Muscle layer of colon (tissue), 2 donors: ENCODE measurements at regions not wholly inside any gene's neighbourhood (a gene's known extent, or its start where the extent isn't known, plus 50 kb on each side); places are given as distances from the start of the nearest gene placed in this dataset.

Experiments used
- H3K27ac ChIP-seq: one replicate; pipeline ENCODE4 v1.7.0; 2013; ENCODE audit warnings: low read depth, mild to moderate bottlenecking, low read length, moderate library complexity
- H3K27me3 ChIP-seq, 2 donors: one replicate each; pipeline ENCODE4 v1.7.0; 2013; ENCODE audit warnings: low read length in 2 of 2, mild to moderate bottlenecking in 2 of 2; ENCODE audit not compliant: insufficient read depth in 2 of 2, control insufficient read depth in 1 of 2
- H3K36me3 ChIP-seq: one replicate; pipeline ENCODE4 v1.7.0; 2013; ENCODE audit warnings: mild to moderate bottlenecking, low read length; ENCODE audit not compliant: insufficient read depth
- H3K4me1 ChIP-seq: one replicate; pipeline ENCODE4 v1.7.0; 2013; ENCODE audit warnings: mild to moderate bottlenecking, low read length; ENCODE audit not compliant: insufficient read depth
- H3K4me3 ChIP-seq, 2 donors: one replicate each; pipeline ENCODE4 v1.7.0; 2013; ENCODE audit warnings: low read length in 2 of 2, low read depth in 1 of 2, mild to moderate bottlenecking in 1 of 2, moderate library complexity in 1 of 2
- H3K9ac ChIP-seq: one replicate; pipeline ENCODE4 v1.7.0; 2013; ENCODE audit warnings: low read length
- H3K9me3 ChIP-seq: one replicate; pipeline ENCODE4 v1.7.0; 2013; ENCODE audit warnings: mild to moderate bottlenecking, low read length
- donor health status: abdominal sarcoma.
- donor health status: Adenocarcinoma of cecum.

DNA sequence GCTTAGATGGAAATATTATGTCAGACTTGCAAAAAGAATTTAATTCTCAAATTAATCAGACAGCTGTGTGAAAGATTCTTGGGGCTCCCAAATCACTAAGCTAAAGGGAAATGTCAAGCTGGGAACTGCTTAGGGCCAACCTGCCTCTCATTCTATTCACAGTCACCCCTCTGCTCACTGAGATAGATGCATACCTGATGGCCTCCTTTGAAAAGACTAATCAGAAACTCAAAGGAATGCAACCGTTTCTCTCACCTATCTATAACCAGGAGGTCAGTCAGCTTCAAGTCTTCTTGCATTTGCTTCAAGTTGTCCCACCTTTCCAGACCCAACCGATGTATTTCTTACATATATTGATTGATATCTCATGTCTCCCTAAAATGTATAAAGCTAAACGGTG lies 882.7 kb downstream of the CENPC start:
- Histone ChIP-seq H3K9me3 (no peaks in the 10 kb centered on the region), H3K36me3 (no peaks in the 10 kb centered on the region), H3K4me1 (no peaks in the 10 kb centered on the region), H3K27me3 (no peaks in the 10 kb centered on the region), H3K27ac (no peak overlapping the region), H3K4me3 (no peak overlapping the region), H3K9ac (no peak overlapping the region)

DNA sequence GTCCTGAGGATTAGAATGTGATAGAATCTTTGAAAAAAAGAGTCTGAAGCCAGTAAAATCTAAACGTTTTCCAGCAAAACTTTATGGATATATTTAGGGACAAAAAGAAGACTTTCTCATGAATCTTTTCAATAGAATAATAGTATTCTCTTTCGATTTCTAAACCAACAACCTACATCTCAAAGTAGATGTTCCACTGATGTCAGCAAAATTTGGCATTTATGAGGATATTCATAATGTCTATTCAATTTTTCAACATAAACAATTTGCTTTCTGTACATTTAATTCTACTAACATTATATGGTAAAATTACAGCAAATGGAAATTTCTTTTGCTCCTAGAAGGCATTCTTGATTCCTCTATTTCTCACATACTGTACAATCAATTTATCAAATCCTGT lies 886.5 kb downstream of the CENPC start:
- no peak overlapping the region for H3K9ac ChIP-seq
- H3K27ac ChIP-seq, result no peak overlapping the region
- no peaks in the 10 kb centered on the region for H3K4me1 ChIP-seq
- H3K9me3 ChIP-seq, result no peaks in the 10 kb centered on the region
- H3K36me3 ChIP-seq, result no peaks in the 10 kb centered on the region
- H3K27me3 ChIP-seq, result no peaks in the 10 kb centered on the region
- H3K4me3 ChIP-seq, result no peak overlapping the region

DNA sequence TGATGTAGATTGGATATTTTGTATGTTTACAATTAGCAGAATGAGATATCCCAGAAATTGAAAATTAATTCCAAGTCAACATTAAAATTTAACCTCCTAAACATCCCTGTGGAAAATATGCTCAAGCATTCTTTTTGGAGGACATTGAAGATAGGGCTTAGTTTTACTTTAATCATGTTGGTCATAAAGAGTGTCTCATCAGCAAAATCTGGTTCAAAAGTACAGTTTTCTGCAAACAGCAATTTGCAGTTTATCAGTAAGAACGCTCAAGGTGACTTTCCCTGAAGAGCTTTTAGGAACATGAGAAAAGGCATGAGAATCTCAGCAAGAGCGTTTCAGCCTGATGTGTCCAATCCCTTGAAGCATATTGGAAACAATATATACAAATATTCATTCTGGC lies 889.8 kb downstream of the CENPC start:
- no peaks in the 10 kb centered on the region for H3K9me3 ChIP-seq
- H3K4me3 ChIP-seq, result no peak overlapping the region
- H3K27ac ChIP-seq, result no peak overlapping the region
- no peak overlapping the region for H3K9ac ChIP-seq
- no peaks in the 10 kb centered on the region for H3K4me1 ChIP-seq
- H3K36me3 ChIP-seq, result no peaks in the 10 kb centered on the region
- H3K27me3 ChIP-seq, result no peaks in the 10 kb centered on the region

DNA sequence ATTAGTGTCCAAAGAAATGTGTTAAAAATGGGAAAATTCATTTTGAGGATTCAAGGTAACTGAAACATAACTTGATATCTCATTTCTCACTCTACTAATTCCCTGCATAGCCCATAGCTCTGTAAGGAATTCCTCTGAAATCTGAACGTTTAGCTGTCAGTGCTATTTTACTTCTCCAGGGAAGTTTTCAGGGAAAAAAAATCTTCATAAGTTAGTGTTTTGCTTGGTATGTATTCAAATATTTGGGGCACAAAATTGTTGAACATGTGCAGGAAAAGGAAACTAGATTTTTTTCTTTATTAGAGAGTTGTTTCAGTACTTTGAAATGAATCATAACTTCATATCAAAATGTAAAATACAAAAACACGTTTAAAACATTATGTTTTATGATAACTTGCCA lies 891.4 kb downstream of the CENPC start:
- no peak overlapping the region for H3K9ac ChIP-seq
- no peaks in the 10 kb centered on the region for H3K36me3 ChIP-seq
- no peak overlapping the region for H3K27ac ChIP-seq
- no peak overlapping the region for H3K4me3 ChIP-seq
- H3K9me3 ChIP-seq, result no peaks in the 10 kb centered on the region
- no peaks in the 10 kb centered on the region for H3K27me3 ChIP-seq
- H3K4me1 ChIP-seq, result no peaks in the 10 kb centered on the region

DNA sequence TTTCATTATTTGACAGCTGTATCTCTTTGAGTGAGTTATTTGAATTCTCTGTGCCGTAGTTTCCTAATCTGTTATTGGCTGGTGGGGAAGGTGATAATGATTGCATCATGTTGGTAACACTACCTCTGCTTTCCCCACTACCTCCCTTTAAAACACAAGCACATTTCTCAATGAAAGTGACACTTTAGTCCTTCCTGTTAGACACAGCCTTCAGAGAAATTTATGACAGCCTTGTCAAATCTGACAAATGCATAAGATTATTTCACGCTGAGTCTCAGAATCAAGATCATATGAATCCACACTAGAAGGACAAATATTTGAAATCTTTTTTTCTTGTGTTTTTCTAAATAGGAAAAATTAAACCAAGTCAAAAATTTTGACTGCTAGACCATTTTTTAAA lies 896.1 kb downstream of the CENPC start:
- Histone ChIP-seq H3K27ac (no peak overlapping the region), H3K4me3 (no peak overlapping the region), H3K9me3 (no peaks in the 10 kb centered on the region), H3K36me3 (no peaks in the 10 kb centered on the region), H3K4me1 (no peaks in the 10 kb centered on the region), H3K9ac (no peak overlapping the region), H3K27me3 (no peaks in the 10 kb centered on the region)

DNA sequence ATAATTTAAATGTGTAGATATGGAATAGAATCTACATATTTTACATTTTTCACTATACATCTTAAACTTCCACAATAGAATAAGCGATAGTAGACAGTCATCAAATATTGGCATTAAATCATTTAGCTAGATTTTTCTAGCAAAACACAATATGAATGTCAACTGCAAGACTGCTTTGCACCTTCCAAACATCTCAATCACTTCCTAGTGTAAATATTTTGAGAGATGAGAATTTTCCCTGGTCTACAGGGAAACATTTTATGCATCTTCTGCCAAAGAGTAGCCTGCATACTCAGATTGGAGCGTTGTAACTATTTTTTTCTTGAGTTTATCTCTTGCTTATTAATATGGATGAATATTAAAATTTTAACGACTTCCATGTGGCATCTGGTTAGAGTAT lies 897.4 kb downstream of the CENPC start:
- no peak overlapping the region for H3K4me3 ChIP-seq
- H3K36me3 ChIP-seq, result no peaks in the 10 kb centered on the region
- H3K27ac ChIP-seq, result no peak overlapping the region
- H3K4me1 ChIP-seq, result no peaks in the 10 kb centered on the region
- H3K9ac ChIP-seq, result no peak overlapping the region
- no peaks in the 10 kb centered on the region for H3K9me3 ChIP-seq
- no peaks in the 10 kb centered on the region for H3K27me3 ChIP-seq

DNA sequence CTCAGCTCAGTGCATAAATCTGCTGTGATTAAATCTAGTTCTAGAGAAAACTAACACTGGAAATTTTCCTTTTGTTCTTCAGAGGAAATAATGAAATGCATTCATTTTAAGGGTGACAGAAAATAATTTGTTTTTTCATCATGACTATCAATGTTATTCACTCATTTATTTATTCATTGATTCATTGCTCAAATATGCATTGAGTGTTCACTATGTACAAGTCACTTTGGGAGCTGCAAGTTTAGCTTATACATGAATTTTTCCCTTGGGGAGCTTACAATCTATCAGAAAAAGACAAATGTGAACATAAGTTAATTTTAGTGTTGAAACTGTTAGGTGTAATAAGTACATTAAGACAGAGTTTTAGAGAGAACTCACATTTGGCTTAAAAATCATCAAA lies 897.8 kb downstream of the CENPC start:
- Histone ChIP-seq H3K9me3 (no peaks in the 10 kb centered on the region), H3K9ac (no peak overlapping the region), H3K4me3 (no peak overlapping the region), H3K36me3 (no peaks in the 10 kb centered on the region), H3K27me3 (no peaks in the 10 kb centered on the region), H3K4me1 (no peaks in the 10 kb centered on the region), H3K27ac (no peak overlapping the region)

DNA sequence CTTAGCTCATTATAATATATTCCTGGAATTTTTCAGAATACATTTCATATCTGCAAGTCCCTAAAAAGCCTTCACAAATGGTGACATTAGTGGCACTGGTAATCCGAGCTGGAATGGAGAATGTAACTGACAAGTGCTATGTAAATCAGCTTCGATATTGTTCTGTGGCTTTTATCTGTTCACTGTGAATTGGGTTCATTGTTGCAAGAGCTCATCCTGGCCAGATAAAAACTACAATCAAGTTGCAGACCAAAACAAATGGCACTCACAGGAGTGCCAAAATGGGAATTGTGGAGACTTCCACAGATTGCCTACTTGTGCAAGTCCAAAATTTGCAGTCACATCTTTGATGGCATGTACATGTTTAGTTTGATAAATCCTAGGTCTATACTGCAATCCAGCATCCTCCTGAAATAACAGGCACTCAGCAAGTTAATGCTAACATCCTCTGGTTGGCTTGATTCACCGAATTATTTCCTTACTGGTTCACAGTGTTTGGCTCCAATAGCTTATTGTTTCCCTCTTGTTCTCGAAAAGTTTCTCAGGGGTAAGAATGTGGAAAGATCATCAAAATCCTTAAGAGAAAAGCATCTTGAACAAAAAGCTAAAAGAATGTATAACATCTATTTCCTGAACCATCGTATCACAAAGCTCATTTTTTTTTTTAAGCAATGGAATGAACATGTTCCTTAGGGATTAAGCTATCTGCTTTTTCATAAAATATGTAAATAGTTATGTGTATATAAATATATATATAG lies 904.9 kb downstream of the CENPC start:
- H3K4me3 ChIP-seq, result no peak overlapping the region
- H3K27me3 ChIP-seq, result no peaks in the 10 kb centered on the region
- H3K9ac ChIP-seq, result no peak overlapping the region
- no peaks in the 10 kb centered on the region for H3K9me3 ChIP-seq
- no peaks in the 10 kb centered on the region for H3K4me1 ChIP-seq
- no peaks in the 10 kb centered on the region for H3K36me3 ChIP-seq
- H3K27ac ChIP-seq, result no peak overlapping the region

DNA sequence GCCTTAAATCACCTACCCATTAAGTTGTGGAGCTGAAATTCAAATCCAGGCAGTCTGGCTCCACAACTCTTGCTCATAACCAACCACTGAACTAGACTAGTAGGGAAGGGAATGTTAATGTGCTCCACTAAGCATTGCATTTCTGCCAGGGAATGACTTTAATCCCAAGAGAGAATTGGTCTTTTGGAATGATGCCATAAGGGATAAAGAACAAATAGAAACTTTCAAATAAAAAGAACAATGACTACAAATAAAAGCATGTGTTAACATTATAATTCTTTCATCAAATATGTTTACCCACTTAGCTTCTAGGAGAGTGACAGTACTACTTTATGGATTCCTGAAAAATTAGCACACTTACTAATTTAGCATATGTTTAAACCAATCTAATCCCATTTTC lies 905.9 kb downstream of the CENPC start:
- no peaks in the 10 kb centered on the region for H3K9me3 ChIP-seq
- no peaks in the 10 kb centered on the region for H3K4me1 ChIP-seq
- no peaks in the 10 kb centered on the region for H3K27me3 ChIP-seq
- no peak overlapping the region for H3K9ac ChIP-seq
- H3K36me3 ChIP-seq, result no peaks in the 10 kb centered on the region
- H3K27ac ChIP-seq, result no peak overlapping the region
- H3K4me3 ChIP-seq, result no peak overlapping the region

DNA sequence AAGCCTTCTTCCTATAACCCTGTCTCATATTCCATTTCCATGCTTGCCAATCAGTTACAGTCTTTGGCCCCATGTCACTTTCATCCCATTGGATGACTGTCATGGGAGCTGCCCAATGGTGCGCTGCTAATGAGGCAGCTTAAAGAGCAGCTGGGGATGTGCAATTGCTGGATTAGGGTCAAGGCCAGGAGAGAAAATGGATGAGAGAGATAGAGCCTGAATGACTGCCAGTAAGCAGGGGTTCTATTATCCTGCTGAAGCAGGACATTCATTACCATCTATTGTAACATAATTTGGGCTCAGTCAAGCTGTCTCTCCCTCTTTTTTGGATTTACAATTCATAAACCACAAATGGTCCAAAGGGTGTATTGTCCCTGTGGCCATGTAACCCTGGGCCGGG lies 909.0 kb downstream of the CENPC start:
- Histone ChIP-seq H3K27ac (no peak overlapping the region), H3K4me1 (no peaks in the 10 kb centered on the region), H3K36me3 (no peaks in the 10 kb centered on the region), H3K4me3 (no peak overlapping the region), H3K9me3 (no peaks in the 10 kb centered on the region), H3K9ac (no peak overlapping the region), H3K27me3 (no peaks in the 10 kb centered on the region)

DNA sequence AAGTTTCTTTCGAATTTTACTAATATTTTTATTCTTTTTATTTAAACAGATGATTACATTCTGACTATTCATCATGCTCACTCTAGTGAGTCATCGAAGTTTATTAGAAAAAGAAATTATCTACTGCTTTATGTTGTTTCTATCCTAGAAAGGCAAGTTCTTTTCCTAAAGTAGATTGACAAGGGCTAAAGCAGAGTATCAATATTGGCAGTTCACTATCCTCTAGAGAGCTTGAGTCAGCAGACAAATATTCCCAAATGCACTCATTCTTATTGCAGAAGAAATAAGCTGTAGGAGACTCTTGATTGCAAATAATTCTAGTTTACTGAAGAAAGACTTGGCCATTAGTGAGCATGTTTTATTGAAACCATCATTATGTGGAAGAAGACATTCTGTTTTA lies 911.8 kb downstream of the CENPC start:
- no peak overlapping the region for H3K27ac ChIP-seq
- H3K4me1 ChIP-seq, result no peaks in the 10 kb centered on the region
- no peaks in the 10 kb centered on the region for H3K9me3 ChIP-seq
- no peaks in the 10 kb centered on the region for H3K36me3 ChIP-seq
- H3K27me3 ChIP-seq, result no peaks in the 10 kb centered on the region
- no peak overlapping the region for H3K4me3 ChIP-seq
- H3K9ac ChIP-seq, result no peak overlapping the region

DNA sequence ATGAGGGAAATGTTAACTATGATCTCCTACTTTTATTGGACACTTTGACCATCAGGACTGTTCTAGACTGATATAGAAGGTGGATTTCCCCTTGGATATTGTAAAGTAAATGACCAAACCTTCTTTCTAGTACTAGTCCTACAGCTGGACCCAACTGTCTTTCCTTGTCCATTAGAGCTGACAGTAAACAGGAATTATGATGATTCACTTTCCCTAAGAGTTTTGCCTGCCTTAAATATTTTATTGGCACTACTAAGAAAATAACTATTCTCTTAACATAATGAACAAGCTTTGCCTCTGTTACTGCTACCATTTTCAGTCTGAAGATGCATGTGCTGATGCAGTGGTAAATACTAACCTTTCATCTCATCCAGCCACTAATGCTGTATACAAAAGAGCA lies 915.4 kb downstream of the CENPC start:
- Histone ChIP-seq H3K36me3 (no peaks in the 10 kb centered on the region), H3K9me3 (no peaks in the 10 kb centered on the region), H3K9ac (no peak overlapping the region), H3K4me3 (no peak overlapping the region), H3K27me3 (no peaks in the 10 kb centered on the region), H3K4me1 (no peaks in the 10 kb centered on the region), H3K27ac (no peak overlapping the region)
